GM23338 (cell line): ENCODE measurements at regions not wholly inside any gene's neighbourhood (a gene's known extent, or its start where the extent isn't known, plus 50 kb on each side); places are given as distances from the start of the nearest gene placed in this dataset.

Experiments
- CREB1 ChIP-seq: fragments of 250-450 bp; sonication (Bioruptor Pico); IDR thresholded peaks from 2 replicates; pipeline ENCODE4 v1.5.0; 2020; ENCODE audit warnings: low read depth, mild to moderate bottlenecking, moderate library complexity
- EZH2 ChIP-seq: fragments of 200-600 bp; sonication (generic); IDR thresholded peaks from one replicate; pipeline ENCODE4 v1.8.0; 2017; ENCODE audit warnings: antibody characterized with exemption, mild to moderate bottlenecking, low read depth; ENCODE audit not compliant: unreplicated experiment
- EZH2phosphoT487 ChIP-seq: fragments of 200-600 bp; sonication (generic); IDR thresholded peaks from one replicate; pipeline ENCODE4 v1.8.1; 2018; ENCODE audit warnings: antibody characterized with exemption; ENCODE audit not compliant: unreplicated experiment
- JUNB ChIP-seq: IDR thresholded peaks from one replicate; pipeline ENCODE4 v1.6.1; 2016; ENCODE audit warnings: antibody characterized with exemption; ENCODE audit not compliant: unreplicated experiment
- NANOG ChIP-seq: IDR thresholded peaks from 2 replicates; pipeline ENCODE4 v1.6.1; 2016; ENCODE audit warnings: antibody characterized with exemption, borderline replicate concordance
- POLR2AphosphoS5 ChIP-seq: IDR thresholded peaks from 2 replicates; pipeline ENCODE4 v1.6.1; 2016; ENCODE audit warnings: antibody characterized with exemption, low read depth
- STAT1 ChIP-seq: IDR thresholded peaks from one replicate; pipeline ENCODE4 v1.6.1; 2016; ENCODE audit warnings: antibody characterized with exemption; ENCODE audit not compliant: unreplicated experiment
- TF ChIP-seq, protein P1 (sequence below), 2 experiments: fragments of 200-600 bp in 1 of 2; sonication (generic) in 1 of 2; conservative IDR thresholded peaks; 2 replicates each; pipeline versions ENCODE4 v1.5.1 to v1.6.1; 2016 to 2017; ENCODE audit warnings: antibody characterized with exemption in 2 of 2, low read depth in 2 of 2, mild to moderate bottlenecking in 2 of 2, moderate library complexity in 1 of 2
- TF ChIP-seq, protein P2 (sequence below): fragments of 250-450 bp; sonication (Bioruptor Pico); IDR thresholded peaks from 2 replicates; pipeline ENCODE4 v1.5.0; 2020; ENCODE audit warnings: mild to moderate bottlenecking, moderate library complexity
- TF ChIP-seq, protein P3 (sequence below): IDR thresholded peaks from one replicate; pipeline ENCODE4 v1.6.1; 2018; ENCODE audit warnings: antibody characterized with exemption; ENCODE audit not compliant: unreplicated experiment

DNA sequence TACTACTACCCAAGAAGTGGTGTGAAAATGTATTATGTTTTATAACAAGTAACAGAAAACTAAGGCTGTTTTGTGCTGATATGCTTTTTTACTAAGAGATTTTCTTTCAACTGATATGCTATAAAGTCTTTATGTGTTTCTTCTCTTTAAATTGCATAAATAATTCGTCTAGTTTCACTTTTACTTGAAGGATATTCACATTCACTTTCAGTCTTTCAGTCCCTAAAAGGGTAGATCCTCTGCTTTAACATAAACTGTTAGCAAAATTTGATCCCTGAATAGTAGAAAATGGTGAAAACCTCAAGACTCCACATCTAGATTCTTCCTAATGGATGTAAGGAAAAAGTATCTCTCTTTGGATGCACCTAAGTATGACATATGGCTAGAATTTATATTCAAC, 69.0 kb upstream of the FST start:
- TF ChIP-seq NANOG (no peak), EZH2 (no peak), POLR2AphosphoS5 (no peak), JUNB (no peak), EZH2phosphoT487 (no peak), STAT1 (no peak), CREB1 (CRISPR knock-in tag) (no peak)
- TF ChIP-seq, protein P1, sequence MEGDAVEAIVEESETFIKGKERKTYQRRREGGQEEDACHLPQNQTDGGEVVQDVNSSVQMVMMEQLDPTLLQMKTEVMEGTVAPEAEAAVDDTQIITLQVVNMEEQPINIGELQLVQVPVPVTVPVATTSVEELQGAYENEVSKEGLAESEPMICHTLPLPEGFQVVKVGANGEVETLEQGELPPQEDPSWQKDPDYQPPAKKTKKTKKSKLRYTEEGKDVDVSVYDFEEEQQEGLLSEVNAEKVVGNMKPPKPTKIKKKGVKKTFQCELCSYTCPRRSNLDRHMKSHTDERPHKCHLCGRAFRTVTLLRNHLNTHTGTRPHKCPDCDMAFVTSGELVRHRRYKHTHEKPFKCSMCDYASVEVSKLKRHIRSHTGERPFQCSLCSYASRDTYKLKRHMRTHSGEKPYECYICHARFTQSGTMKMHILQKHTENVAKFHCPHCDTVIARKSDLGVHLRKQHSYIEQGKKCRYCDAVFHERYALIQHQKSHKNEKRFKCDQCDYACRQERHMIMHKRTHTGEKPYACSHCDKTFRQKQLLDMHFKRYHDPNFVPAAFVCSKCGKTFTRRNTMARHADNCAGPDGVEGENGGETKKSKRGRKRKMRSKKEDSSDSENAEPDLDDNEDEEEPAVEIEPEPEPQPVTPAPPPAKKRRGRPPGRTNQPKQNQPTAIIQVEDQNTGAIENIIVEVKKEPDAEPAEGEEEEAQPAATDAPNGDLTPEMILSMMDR (conservative IDR thresholded peaks at IDR 0.05; ENCODE audit: low read depth in 2 of 2), result no peak
- TF ChIP-seq, protein P2, sequence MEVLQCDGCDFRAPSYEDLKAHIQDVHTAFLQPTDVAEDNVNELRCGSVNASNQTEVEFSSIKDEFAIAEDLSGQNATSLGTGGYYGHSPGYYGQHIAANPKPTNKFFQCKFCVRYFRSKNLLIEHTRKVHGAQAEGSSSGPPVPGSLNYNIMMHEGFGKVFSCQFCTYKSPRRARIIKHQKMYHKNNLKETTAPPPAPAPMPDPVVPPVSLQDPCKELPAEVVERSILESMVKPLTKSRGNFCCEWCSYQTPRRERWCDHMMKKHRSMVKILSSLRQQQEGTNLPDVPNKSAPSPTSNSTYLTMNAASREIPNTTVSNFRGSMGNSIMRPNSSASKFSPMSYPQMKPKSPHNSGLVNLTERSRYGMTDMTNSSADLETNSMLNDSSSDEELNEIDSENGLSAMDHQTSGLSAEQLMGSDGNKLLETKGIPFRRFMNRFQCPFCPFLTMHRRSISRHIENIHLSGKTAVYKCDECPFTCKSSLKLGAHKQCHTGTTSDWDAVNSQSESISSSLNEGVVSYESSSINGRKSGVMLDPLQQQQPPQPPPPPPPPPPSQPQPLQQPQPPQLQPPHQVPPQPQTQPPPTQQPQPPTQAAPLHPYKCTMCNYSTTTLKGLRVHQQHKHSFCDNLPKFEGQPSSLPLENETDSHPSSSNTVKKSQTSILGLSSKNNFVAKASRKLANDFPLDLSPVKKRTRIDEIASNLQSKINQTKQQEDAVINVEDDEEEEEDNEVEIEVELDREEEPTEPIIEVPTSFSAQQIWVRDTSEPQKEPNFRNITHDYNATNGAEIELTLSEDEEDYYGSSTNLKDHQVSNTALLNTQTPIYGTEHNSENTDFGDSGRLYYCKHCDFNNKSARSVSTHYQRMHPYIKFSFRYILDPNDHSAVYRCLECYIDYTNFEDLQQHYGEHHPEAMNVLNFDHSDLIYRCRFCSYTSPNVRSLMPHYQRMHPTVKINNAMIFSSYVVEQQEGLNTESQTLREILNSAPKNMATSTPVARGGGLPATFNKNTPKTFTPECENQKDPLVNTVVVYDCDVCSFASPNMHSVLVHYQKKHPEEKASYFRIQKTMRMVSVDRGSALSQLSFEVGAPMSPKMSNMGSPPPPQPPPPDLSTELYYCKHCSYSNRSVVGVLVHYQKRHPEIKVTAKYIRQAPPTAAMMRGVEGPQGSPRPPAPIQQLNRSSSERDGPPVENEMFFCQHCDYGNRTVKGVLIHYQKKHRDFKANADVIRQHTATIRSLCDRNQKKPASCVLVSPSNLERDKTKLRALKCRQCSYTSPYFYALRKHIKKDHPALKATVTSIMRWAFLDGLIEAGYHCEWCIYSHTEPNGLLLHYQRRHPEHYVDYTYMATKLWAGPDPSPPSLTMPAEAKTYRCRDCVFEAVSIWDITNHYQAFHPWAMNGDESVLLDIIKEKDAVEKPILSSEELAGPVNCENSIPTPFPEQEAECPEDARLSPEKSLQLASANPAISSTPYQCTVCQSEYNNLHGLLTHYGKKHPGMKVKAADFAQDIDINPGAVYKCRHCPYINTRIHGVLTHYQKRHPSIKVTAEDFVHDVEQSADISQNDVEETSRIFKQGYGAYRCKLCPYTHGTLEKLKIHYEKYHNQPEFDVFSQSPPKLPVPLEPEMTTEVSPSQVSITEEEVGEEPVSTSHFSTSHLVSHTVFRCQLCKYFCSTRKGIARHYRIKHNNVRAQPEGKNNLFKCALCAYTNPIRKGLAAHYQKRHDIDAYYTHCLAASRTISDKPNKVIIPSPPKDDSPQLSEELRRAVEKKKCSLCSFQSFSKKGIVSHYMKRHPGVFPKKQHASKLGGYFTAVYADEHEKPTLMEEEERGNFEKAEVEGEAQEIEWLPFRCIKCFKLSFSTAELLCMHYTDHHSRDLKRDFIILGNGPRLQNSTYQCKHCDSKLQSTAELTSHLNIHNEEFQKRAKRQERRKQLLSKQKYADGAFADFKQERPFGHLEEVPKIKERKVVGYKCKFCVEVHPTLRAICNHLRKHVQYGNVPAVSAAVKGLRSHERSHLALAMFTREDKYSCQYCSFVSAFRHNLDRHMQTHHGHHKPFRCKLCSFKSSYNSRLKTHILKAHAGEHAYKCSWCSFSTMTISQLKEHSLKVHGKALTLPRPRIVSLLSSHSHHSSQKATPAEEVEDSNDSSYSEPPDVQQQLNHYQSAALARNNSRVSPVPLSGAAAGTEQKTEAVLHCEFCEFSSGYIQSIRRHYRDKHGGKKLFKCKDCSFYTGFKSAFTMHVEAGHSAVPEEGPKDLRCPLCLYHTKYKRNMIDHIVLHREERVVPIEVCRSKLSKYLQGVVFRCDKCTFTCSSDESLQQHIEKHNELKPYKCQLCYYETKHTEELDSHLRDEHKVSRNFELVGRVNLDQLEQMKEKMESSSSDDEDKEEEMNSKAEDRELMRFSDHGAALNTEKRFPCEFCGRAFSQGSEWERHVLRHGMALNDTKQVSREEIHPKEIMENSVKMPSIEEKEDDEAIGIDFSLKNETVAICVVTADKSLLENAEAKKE (CRISPR knock-in tag), result no peak
- TF ChIP-seq, protein P3, sequence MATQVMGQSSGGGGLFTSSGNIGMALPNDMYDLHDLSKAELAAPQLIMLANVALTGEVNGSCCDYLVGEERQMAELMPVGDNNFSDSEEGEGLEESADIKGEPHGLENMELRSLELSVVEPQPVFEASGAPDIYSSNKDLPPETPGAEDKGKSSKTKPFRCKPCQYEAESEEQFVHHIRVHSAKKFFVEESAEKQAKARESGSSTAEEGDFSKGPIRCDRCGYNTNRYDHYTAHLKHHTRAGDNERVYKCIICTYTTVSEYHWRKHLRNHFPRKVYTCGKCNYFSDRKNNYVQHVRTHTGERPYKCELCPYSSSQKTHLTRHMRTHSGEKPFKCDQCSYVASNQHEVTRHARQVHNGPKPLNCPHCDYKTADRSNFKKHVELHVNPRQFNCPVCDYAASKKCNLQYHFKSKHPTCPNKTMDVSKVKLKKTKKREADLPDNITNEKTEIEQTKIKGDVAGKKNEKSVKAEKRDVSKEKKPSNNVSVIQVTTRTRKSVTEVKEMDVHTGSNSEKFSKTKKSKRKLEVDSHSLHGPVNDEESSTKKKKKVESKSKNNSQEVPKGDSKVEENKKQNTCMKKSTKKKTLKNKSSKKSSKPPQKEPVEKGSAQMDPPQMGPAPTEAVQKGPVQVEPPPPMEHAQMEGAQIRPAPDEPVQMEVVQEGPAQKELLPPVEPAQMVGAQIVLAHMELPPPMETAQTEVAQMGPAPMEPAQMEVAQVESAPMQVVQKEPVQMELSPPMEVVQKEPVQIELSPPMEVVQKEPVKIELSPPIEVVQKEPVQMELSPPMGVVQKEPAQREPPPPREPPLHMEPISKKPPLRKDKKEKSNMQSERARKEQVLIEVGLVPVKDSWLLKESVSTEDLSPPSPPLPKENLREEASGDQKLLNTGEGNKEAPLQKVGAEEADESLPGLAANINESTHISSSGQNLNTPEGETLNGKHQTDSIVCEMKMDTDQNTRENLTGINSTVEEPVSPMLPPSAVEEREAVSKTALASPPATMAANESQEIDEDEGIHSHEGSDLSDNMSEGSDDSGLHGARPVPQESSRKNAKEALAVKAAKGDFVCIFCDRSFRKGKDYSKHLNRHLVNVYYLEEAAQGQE, result no peak
